ENCODE measurements at regions not wholly inside any gene's neighbourhood (a gene's known extent, or its start where the extent isn't known, plus 50 kb on each side); places are given as distances from the start of the nearest gene placed in this dataset.

DNA sequence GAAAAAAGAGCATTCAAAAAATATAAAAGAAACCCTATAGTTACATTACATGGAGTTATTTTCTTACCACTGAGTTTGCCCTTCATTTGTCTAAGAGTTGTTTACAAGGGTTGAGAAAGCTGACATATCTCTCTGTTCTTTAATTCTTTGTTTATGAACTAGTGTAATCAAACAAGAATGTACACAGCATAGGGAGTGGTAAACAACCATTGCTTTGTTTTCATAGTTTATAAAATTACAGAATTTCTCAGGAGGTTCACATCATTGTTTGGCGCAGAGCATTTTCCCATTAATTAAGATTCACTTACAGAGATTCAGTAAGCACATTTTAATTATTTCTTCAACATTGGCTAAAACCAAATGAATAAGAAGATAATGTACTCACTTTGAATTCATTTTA, 87.6 kb downstream of the IFI44 start:
- TF ChIP-seq NR2F6 (CRISPR knock-in tag; IDR thresholded peaks at IDR 0.05) = no peak
- TF ChIP-seq POLR2AphosphoS5 (IDR thresholded peaks at IDR 0.05; ENCODE audit: control insufficient read depth, insufficient read depth, low read depth, low read length) = no peak
- TF ChIP-seq RAD21 (CRISPR knock-in tag; conservative IDR thresholded peaks at IDR 0.05 in 1 of 2, IDR thresholded peaks at IDR 0.05 in 1 of 2) = no peak
- no peak for TF ChIP-seq TCF7L2 (IDR thresholded peaks at IDR 0.05; ENCODE audit: low read depth, low read length)
